GM18861 (cell line): ENCODE measurements at regions not wholly inside any gene's neighbourhood (a gene's known extent, or its start where the extent isn't known, plus 50 kb on each side); places are given as distances from the start of the nearest gene placed in this dataset.
"Not testable (repeated sequence)": the region's sequence is repeated elsewhere in the genome, so short reads cannot be mapped to it uniquely, and the experiment has no call there.

Experiments
- ATAC-seq: cut with Tn5 transposase; IDR thresholded peaks from one replicate; pipeline ENCODE4 v1.9.1; 2021; ENCODE audit not compliant: unreplicated experiment

DNA sequence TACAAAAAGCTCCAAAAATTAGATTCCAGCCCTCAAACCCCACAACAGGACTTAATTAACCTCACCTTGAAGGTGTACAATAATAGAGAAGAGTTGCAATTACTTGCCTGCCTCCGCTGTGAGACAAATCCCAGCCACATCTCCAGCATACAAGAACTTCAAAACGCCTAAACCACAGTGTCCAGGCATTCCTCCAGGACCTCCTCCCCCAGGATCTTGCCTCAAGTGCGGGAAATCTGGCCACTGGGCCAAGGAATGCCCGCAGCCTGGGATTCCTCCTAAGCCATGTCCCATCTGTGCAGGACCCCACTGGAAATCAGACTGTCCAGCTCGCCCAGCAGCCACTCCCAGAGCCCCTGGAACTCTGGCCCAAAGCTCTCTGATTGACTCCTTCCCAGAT is 101.3 kb upstream of the CCNG1 start:
- not testable (repeated sequence) for ATAC-seq

DNA sequence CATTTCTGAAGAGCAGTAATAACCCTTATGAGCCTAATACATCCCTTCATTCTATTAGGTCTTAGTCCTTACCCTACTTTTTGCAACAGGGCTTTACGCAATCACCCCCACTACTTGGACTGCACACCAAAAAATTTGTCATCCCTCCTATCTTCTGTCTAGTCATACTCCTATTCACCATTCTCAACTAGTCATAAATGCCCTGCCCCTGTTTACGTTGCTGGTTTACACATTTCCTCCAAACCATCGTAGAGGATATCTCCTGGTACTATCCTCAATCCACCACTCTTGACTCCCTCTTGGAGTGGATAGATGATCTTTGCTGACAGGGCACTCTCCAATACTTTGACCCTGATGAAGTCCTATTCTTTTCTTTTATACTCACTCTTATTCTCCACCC is 98.2 kb upstream of the CCNG1 start:
- ATAC-seq: no peak

DNA sequence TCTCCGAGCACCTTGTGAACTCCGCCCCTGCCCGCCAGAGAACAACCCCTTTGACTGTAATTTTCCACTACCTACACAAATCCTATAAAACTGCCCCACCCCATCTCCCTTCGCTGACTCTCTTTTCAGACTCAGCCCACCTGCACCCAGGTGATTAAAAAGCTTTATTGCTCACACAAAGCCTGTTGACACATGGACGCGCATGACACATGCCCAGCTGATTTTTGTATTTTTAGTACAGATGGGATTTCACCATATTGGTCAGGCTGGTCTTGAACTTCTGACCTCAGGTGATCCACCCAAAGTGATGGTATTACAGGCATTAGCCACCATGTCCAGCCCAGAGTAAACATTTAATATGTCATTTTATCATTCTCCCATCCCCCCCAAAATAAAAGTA is 97.0 kb upstream of the CCNG1 start:
- not testable (repeated sequence) for ATAC-seq

DNA sequence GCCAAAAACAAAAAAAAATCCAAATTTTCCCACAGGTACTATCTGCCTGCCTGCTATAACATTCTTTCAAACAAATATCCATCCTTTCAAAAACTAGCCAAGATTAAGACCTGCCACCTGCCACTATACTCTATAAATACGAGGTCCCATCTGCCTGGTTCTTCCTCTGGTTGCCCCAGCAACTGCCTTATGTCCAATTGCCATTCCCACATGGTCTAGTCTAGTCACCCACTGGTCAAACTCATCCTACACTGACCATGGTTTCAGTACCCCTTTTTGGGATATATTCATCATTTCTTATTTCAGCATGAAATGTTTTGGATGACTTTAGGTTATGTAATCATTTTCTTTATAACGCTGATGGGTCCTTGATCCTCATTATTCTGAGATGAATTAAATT is 95.1 kb upstream of the CCNG1 start:
- no peak for ATAC-seq

DNA sequence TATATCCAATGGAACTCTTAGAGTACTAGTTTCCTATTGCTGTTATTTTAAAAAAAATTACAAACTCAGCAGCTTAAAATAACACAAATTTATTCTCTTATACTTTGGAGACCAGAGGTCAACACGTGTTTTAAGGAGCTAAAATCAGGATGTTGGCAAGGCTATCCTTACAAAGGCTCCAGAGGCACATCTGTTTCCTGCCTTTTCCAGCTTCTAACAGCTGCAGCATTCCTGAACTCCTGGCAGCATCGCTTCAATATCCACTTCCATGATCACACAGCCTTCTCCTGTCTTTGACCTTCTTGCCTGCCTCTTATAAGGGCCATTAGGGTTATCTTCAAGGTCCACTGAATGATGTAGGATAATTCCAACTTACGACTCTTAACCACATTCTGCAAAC is 92.2 kb upstream of the CCNG1 start:
- ATAC-seq: no peak

DNA sequence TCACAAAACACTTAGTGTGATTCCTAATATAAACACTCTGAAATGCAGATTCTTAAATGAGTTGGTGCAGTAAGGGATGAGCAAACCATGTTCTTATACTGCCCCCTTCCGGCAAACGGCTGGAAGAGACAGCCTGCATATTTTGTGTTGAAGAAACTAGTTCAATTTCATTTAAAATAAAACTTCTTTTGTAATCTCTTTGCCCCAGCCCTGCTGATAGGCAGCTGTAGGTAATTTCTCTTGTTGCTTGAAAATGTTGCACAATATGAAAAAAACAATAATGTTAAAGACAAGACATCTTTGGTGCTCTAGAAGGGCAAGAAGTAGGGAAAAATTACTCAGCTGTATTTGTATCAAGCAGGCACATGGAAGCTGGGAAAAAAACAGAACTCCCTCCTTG is 89.7 kb upstream of the CCNG1 start:
- no peak for ATAC-seq

DNA sequence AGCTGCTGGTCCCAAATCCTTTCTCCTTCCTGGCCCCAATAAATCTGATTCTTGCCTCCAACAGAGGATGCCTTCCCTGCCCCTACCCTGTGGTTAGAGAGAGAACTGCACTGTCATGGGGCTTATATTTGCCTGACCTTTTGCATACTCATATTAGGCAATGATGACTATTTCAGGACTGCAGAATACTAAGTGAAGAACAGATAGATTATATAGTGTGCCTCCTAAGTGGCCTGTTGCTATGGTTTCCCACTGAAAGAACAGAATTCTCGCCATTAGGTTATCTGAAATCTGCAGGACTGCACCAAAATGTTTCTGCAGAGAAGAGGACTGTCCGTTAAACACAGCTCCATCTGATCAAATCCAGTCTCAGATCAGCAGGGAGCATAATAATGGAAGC is 87.3 kb upstream of the CCNG1 start:
- ATAC-seq: no peak

DNA sequence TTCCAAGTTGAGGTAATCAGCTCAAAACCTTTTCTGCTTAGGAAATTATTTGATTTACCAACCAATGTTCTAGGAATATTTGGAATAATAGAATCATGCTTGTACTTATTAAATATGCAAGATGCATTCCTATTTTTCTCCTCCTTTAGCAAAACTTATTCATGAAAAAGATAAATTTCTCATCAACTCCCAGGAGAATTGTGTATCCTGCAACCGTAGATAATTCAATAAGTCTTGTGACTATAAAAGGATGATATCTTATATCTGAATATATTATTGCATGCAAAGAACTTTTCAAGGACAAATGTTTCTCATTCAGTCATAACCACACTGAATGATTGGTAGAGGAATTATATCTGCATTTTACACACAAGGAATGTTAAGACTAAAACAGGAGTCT is 84.9 kb upstream of the CCNG1 start:
- ATAC-seq: no peak

DNA sequence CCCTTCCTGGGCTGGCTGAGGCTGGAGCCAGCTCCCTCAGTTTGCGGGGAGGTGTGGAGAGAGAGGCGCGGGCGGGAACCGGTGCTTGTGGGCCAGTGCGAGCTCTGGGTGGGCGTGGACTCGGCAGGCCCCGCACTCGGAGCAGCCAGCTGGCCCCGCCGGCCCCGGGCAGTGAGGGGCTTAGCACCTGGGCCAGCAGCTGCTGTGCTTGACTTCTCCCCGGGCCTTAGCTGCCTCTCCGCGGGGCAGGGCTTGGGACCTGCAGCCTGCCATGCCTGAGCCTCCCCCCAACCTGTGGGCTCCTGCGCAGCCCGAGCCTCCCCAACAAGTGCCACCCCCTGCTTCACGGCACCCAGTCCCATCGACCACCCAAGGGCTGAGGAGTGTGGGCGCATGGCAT is 81.6 kb upstream of the CCNG1 start:
- not testable (repeated sequence) for ATAC-seq

DNA sequence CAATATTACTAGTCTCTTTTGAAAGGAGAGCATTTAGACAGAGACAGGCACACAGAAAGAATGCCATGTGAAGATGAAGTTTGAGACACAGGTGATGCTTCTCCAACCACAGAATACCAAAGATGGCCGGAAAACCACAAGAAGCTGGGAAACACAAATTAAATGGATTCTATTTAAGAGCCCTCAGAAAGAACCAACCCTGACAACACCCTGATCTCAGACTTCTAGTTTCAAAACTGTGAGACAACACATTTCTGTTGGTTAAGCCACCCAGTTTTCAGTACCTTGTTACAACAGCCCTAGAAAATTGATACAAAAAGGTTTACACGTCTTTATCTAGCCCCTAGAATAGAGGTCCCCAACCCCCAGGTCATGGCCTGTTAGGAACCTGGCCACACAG is 79.8 kb upstream of the CCNG1 start:
- no peak for ATAC-seq

DNA sequence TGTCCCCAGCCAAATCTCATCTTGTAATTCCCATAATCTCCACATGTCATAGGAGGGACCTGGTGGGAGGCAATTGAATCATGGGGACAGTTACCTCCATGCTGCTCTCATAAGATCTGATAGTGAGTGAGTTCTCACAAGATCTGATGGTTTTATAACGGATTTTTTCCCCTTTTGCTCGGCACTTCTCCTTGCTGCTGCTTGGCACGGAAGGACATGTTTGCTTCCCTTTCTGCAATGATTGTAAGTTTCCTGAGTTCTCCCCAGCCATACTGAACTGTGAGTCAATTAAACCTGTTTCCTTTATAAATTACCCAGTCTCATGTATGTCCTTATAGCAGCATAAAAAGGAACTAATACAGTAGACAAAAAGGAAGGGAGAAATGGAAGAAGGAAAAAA is 76.7 kb upstream of the CCNG1 start:
- ATAC-seq: no peak

DNA sequence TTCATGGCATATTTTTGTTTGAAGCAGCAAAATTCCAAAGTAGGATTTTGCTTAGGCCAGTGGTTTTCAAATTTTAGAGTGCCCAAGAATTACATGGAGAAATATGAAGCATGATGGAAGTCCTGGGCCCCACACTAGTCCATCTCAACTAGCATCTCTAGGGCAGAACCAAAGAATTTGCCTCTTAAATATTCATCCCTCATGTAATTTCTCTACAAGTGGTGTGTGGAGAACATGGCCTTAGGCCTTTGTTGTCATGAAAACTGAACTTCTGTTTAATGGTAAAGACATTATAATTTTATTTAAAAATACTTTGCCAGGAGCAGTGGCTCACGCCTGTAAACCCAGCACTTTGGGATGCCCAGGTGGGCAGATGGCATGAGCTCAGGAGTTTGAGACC is 75.9 kb upstream of the CCNG1 start:
- no peak for ATAC-seq

DNA sequence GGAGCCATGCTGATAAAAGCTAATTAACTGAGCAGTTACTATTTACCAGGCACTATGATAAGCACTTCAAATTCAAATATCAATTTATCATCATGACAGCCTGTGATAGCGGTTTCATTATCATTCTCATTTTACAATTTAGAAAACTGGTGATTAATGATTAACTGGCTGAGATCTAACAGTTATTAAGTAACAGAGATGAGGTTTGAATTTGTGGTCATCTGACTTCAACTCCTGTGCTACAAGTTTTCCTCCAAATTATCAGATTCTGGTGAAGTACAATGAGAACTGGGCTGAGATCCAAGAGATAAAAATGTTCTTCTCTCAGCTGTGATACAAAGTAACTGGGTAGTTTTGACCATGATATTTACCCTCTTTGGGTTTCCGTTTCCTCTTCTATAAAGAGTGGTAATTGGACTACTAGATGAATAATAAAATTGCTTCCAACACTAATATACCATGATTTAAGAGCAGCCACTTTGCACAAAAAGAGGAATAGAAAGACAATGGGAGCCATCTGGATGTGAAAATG is 74.5 kb upstream of the CCNG1 start:
- no peak for ATAC-seq

DNA sequence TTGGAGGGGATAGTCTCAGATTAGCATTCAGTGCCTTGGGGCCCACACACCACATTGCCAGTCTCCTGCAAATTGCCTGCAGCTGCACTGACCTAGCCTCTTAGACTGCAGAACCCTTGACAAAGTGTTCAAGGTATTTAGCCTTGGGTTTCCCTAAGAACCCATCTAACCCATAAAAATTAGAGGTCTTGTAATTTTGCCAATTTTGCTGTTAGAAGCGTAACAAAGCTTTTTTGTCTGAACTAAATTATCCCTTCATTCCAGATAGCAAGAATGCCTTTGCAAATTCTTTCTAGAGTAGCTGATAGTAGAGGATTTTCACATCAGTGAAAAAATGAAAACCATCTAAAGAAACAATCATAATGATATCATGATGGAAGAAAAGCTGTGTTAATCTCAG is 74.0 kb upstream of the CCNG1 start:
- ATAC-seq: no peak

DNA sequence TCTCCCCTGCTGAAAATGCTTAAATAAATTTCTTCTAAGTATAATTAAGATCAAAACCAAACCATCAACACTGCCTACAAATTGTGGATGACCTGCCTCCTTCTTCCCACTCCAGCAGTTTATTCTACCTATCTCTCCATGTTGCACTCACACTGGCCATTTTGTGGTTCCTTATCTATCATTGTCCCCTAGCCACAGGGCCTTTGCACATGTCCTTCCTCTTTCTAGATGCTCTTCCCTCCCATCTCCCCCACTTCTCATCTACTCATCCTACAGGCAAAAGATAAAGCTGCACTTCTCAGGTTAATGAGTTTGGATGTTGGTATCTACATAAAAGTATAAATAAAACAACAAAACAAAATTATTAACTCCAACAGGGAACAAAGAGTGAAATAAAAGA is 70.6 kb upstream of the CCNG1 start:
- no peak for ATAC-seq

DNA sequence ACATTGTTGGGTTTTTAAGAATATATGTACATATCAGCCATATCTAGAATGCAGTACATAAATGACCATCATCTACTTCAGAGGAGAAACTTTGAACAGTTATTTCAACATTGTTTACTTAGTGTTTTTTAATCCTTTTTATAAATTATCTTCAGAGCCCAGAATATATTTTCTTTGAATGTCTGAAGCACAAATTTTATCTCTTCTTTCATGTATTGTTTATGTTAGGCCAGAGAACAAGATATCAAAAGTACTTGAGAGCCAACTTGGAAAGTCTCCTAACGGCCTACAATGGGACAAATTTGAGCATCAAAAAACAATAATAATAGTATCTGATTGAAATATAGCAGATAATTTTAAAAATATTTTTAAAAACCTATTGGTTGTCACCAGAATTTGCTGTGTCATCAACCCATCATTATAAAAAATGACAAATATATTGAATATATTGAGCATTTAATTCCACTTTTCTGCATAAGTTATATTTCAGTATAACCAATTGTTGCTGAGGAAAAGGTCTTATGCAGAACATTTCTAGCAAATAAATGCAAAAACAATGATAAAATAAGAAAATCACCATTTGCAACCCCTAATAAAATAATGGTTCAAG is 67.5 kb upstream of the CCNG1 start:
- ATAC-seq: no peak

DNA sequence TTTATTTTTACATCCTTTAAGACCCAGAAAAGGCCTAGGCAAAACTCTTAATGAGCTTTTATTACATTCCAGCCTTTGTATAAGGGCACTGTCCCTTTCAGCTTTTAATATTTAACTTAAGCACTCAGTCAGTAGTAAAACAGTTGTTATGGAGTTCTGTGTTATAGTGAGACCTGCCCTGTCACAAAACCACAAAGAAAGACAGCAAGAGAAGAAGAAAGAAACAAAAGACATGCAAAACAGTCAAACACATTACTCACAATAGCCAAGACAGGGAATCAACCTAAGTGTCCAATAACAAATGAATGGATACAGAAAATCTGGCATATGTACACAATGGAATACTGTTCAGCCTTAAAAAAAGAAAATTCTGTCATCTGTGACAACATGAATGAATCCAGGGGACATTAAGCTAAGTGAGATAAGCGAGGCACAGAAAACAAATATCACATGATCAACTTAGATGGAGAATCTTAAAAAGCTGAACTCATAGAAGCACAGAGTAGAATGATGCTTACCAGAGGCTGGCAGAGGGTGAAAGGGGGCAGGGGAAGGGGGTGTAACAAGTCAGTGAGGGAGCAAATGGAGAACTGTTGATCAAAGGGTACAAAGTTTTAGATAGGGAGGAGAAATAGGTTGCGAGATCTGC is 63.8 kb upstream of the CCNG1 start:
- ATAC-seq: peak; percentile 59

DNA sequence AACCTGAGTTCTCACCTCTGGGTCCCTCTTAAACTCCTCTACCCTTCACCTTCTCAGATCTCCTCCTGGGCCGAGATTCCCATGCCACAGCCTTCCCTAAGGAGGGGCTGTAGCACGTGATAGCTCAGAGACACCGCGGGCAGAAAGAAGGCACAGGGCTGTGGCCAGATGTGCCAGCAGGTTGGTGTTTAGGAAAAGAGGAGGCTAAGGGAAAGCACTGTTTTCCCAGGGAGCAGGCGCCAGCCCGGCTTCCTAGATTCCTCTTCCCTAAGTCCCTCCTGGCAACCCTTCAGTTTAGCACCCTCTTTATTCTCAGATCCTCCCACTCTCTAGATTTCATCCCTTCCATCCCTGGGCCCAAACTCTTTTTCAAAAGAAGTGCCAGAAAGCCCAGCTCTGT is 59.4 kb upstream of the CCNG1 start:
- no peak for ATAC-seq

DNA sequence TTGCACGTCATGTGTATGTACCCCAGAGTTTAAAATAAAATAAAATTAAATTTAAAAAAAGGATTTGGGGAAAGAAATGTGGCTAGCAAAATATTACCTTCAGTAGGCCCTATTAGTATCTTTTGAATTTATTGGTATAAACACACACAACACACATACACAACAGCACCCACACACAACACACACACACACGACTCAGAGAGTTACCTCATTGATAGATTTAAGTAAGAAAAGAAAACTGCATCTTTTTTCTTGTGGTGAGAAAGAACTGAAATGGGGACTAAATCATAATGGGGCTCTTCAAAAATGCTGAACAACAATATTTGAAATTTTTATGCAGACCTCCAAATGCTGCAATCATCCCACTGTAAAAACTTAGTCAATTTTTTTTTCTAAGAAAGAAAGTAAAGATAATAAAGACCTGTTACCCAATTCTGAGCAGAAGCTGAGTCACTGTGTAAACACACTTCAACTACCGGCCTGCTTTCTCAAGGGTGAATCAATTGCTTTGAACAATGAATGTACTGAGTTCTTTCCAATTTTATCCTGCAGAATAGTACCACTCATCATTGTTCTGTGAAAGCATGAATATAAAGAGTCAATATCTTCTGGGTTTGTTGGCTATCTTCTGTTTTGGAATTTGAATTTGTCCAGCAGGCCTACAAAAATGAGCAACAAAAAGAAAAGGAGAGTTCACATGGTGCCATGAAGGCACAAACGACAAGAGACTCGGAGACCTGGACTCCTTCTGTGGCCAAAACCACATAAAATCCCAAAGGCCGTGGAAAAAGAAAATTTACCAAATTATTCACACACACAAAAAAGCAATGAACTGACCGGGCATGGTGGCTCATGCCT is 57.9 kb upstream of the CCNG1 start:
- no peak for ATAC-seq

DNA sequence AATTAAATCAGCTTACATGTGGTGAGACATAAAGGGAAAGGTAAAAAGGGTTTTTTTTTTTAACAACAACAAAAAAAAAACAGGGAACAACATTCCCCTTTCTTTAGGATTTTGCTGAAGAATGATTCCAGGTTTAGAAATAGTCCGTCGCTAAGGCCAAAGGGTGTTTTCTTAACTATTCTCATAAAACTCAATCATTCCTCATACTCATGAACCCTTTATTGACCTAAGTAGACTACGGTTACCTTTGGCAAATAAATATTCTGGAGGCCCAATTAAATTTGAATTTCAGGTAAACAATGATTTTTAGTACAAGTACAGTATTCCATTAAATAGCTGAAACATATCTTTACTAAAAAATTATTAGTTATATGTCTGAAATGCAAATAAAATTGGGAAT is 55.6 kb upstream of the CCNG1 start:
- no peak for ATAC-seq

DNA sequence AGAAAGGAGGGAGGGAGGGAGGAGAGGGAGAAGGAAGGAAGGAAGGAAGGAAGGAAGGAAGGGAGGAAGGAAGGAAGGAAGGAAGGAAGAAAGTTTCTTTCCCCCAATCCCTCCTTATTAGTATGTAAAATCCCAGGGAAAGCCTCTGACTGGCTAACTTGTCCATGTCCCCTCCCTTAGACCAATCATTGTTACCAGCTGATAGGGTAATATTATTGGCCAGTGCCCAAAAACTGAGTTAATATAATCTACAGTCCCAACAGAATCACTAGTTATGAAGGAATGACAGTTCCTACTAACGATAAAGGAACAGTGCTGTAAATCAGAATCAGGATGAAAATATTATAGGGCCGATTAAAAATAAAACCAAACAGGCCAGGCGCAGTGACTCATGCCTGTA is 53.6 kb upstream of the CCNG1 start:
- ATAC-seq: no peak

DNA sequence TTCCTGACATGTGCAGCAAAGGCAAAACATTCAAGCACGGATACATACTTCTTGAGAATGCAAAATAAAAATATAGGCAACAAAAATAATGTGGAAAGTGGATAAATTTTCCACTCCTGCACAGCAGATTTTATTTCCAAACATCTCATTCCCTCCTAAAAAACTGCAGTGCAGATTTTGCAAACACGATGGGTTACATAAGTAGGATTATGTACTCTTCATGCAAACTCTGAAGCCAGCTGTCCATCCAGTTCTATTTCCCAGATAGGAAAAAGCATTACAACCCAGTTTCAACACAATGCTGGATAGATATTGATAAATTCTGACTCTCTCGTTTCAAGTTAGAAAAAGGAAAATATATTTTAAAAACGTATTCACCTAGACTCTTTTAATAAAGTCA is 52.7 kb upstream of the CCNG1 start:
- no peak for ATAC-seq
